ENCODE measurements at regions not wholly inside any gene's neighbourhood (a gene's known extent, or its start where the extent isn't known, plus 50 kb on each side); places are given as distances from the start of the nearest gene placed in this dataset.

DNA sequence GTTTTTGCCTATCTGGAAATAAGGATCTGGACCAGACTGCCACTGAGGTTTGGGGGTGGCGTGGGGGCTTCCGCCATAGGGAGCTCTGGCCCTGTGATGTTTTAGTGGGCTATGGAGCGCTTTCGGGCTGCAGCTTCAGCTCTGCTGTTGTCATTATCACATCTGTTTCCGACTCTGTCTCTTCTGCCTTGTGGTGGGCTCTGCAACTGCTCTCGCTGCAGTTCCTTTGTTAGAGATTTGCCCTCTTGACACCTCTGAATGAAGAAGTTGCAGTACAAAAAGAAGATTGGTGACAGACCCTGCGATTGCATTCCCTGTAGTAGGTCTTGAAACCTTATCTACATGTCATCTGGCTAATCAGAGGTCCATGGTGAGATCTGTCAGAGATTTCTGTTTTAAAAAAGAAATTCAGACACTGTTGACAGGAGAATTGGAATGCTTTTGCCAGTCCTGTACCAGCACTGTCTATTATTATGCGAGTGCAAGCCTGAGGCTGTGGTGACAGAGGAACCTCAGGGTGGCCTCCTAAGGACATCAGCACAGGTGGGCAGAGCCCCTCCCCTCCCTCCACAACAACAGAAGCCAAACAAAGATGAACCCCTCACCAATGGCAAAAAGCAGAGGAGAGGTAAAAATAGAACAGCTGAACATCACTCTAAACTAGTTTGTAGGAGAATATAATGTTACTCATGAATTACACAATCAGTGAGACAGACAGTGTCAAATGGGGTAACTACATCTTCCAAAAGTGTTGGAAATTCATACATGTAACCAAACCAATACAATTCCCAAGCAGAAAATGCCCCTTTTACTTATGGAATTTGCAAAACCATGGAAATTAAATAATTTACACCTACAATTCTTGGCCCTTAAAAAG, 63.5 kb upstream of the DEFB112 start:
- TF ChIP-seq POLR2AphosphoS5 (IDR thresholded peaks at IDR 0.05; ENCODE audit: low read depth, low read length) (no peak), POLR2A (IDR thresholded peaks at IDR 0.05; ENCODE audit: low read depth, low read length) (no peak), TAF1 (IDR thresholded peaks at IDR 0.05; ENCODE audit: borderline replicate concordance, low read depth, low read length) (no peak)

All from GM12892 (cell line).